ENCODE measurements at regions not wholly inside any gene's neighbourhood (a gene's known extent, or its start where the extent isn't known, plus 50 kb on each side); places are given as distances from the start of the nearest gene placed in this dataset.

DNA sequence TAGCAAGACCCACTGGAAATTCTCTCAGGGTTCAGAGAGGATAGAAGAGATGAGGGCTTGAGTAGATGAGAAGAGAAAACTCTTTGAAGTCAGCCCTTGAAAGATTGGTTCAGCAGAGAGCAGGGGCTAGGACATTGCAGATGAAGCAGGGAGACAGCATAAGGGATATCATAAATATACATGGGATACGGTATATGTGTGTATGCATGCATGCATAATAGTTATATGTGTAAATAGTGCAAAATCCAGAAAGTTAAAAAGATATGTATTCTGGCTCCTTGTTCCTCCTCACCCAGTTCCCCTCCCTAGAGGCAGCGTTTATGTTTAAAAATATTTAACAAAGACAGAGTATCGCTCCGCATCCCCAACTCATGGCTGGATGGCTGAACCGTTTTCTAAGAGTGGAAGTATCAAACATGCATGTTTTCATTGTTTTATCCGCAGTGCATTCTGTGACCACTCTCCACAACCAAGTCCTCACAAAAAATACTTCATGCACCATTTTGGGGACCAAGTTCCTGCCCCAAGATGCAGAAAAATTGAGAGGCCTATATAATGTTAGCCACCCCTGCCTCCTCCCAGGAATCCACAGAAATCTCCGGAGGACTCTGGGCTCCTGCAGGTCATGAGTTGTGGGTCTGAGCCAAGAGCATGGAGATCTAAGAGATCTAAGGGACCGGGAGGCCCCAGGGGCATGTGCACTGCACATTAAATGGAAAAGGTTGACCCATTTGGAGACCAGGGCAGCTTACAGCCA lies 119.5 kb downstream of the MTX3 start:
- DNase-seq (ENCODE audit: low spot score), result no peak

DNA sequence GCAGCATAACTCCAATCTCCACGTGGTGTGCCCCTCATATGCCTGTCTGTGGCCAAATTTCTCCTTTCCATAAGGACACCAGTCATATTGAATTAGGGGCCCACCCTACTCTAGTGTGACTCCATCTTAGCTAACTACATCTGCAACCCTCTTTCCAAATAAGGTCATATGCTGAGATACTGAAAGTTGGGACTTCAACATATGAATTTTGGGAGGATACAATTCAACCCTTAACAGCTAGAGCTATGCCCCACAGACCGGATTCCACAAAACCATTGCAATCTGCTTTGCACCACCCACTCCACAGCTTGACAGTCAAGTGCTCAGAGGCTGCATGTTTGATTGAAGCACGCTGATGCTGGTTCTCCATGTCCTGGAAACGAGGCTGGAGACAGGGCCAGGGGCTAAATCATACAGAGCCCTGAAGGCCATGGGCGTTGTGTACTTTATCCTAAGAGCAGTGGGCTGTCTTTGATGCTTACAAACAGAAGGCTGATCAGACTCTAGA lies 122.8 kb downstream of the MTX3 start:
- no peak for DNase-seq (ENCODE audit: low spot score)

DNA sequence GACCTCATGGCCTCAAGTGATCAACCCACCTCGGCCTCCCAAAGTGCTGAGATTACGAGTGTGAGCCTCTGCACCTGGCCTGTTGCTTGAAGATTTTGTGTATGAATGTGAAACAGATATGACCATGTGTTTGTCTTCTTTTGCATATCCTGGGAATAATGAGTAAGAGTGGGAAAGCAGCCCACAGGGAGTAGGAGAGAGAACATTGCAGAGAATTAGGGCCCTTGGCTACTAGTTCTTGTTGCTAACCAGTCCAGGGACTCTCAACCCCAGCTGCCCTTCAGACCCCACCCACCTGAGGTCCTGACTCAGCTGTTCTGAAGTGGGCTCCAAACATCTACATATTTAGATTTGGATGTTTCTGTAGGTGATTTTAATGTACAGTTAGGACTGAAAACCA lies 125.5 kb downstream of the MTX3 start:
- no peak for DNase-seq (ENCODE audit: low spot score)

DNA sequence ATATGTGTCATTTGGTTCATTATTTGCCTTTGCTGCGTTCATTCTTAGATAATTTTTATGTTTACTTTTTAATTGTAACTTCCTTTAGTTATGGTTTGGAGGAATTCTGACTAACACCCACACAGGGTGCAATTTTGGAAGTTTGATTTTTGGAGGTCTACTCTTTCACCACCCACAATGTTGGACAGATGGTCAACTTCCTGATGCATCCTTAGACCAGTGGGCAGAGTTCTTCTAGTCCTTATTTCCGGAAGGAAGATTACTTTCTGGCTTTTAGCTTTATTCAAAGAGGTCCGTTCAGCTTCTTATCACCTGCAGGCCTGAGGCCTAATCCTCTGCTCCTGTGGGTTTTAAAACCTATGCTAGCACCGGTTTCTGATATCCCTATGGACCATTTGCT lies 126.7 kb downstream of the MTX3 start:
- DNase-seq (ENCODE audit: low spot score), result no peak

DNA sequence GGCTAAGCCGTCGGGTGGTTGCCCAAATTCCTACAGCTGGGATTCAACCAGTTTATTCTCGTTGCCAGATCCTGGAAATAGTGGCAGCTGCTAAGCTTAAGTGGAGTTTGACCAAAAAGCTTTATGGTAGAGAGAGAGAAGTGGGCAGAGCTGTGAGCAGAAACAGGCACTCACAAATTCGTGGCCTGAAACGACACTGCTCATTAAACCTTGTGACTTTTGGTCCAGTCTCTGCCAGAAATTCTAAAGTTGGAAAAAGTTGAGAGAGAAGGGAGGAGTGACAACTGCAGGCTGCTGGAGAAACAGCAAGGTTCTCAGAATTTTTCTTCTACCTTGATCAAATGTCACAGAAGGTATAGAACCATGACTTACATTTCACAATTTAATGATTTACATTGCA lies 131.5 kb downstream of the MTX3 start:
- no peak for DNase-seq (ENCODE audit: low spot score)

DNA sequence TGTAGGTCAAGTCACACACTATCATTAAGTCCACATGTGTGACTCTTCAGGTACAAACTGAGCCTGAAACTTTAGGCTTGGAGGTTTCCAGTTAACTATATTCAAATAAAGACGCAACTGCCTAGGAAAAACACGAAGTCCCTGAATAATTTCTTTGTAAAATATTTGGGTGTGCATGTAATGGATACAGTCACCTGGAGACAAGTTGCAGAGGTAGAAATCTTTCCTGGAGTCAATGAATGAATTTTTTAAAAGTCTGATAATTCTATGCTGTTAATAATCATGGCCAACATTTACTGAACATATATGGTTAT lies 132.7 kb downstream of the MTX3 start:
- no peak for DNase-seq (ENCODE audit: low spot score)

DNA sequence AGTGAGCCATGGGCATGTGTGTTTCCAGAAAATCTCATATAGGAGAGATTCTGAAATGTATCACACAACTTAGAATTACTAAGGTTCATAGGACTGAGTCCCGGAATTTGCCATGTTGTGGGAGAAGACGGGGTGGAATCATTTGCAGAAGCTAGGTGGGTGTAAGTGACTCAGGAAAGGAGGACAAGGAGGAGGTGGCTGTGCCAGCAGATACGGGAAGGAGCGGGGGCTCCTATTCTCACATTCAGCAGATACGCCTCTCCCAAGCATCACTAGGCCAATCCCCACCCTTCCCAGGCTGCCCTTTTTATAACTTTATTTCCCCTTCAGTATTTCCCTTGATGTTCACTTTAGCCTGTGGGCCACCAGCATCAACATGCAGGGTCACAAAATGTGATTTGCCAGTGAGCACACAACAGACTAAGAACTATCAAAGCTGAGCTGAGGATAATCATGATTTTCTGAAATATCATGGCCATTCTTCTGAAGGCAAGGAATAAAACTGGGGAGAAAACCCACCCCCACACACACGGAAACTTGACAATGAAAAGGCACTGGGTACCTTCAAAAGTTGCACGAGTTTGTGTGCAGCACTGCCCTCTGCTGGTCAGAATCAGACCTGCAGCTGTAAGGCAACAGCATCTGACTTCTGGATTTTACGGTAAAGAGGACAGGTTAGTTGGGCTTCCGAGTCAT lies 133.2 kb downstream of the MTX3 start:
- DNase-seq (ENCODE audit: low spot score), result peak; percentile 68

DNA sequence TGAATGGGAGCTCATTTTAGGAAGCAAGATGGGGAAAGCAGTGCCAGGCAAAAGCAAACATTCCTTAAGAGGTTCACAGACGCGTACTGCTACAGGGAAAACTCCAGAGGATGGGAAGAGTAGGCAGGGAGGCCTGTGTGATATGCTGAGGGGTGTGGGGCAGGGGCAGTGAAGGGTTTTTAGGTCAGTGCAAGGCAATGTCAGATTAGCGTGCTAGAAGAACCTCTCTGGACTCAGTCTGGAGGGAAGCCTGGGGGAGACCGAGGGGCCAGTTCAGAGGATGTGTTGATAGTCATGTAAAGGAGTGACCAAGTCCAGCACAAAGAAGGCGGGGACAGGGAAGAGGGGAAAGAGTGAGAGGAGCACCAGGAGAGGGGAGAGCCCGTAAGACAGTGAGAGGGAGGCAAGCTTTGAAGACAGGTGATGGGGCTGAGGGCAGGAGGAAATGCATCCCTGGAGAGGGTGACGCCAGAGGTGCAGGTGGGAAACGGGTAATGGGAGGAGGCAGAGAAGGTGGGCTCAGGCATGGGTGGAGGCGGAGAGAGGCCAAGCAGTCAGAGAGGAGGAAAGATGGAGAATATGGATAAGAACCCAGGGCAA lies 134.5 kb downstream of the MTX3 start:
- DNase-seq (ENCODE audit: low spot score), result no peak

DNA sequence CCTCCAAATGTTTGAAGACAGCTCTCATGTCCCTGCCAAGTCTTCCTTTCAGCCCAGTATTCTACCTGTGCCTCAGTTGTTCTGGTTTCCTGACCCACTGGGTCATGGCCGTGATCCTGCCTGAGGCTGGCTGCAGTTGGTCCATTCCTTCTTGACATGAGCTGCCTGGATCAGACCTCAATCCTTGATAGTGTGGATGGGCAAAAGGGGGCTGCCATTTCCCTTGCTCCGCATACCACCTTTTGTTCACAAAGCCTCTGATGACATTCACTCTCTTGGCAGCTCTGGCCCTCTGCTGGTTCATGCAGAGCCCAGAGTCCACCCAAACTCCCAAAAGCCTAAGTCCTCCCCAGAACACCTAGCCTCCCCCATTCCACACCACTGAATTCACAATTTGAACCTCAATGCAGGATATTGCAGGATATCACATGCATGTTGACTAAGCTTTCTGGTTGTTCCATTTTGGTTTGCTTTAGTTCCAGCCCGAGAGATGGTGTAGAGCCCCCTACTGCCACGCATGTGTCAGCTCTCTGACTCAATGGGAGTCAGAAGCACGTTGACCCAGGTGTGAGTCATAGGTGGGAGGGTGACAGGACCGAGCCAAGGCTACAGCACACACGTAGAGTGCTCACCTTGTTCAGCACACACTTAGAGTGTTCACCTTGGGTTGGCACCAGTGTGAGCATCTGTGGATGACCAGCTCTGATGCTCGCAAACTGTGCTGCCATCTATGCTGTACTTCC lies 137.2 kb downstream of the MTX3 start:
- DNase-seq (ENCODE audit: low spot score), result no peak

DNA sequence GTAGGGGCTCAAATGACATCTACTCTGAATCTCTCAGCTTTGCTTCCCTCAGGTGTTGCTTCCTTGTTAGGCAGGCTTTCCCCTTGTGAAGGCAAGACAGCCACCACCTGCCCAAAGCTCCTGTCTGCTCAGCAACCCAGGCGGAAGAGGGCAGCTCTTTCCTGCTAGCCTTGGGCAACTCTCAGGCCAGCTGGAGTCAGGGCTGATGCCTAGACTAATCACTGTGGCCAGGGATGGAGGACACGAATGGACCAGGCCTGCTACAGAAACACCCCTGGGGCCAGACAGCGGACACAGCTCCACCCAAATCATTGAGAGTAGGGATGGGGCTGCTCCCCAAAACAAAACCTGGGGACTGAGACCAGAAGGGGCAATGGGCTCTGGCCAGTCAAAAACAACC lies 138.0 kb downstream of the MTX3 start:
- DNase-seq (ENCODE audit: low spot score), result no peak

DNA sequence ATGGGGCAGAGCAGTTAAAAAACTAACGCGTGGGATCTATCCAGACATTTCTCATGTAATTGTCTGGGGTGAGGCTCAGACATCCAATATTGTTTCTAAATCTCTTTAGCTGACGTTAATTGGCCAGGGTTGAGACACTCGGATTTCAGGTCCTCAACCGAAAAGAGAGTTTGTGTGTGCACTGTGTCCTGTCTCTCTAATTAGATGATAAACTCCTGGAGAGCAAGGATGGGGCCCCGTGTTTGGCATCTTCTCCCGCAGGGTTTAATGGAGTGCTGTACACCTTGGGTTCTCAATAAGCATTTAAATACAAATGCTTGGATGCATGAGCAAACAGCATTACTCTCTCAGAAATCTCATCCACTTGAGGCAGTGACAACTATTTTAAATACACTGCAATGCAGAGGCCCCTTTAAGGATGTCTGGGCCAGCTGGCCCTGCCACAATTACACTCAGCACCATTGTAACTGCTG lies 139.6 kb downstream of the MTX3 start:
- no peak for DNase-seq (ENCODE audit: low spot score)

DNA sequence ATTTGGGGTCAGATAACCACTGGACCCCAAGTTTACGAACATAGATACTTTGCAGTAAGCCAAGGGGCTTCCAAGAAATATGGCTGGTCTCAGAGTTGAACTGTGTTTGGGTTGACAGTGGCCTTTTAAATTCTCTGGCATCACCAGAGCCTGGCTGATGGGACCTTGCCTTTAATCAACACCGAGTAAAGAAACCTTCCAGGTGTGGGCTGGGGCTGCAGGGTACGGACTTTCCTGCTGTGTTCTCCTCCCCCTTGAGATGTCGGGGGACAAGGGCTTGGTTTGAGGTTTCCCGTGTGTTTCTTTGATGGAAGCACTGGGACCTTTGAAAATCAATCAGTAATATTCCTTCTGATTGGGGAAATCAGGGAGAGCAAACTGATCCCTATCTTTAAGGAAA lies 140.1 kb downstream of the MTX3 start:
- no peak for DNase-seq (ENCODE audit: low spot score)

DNA sequence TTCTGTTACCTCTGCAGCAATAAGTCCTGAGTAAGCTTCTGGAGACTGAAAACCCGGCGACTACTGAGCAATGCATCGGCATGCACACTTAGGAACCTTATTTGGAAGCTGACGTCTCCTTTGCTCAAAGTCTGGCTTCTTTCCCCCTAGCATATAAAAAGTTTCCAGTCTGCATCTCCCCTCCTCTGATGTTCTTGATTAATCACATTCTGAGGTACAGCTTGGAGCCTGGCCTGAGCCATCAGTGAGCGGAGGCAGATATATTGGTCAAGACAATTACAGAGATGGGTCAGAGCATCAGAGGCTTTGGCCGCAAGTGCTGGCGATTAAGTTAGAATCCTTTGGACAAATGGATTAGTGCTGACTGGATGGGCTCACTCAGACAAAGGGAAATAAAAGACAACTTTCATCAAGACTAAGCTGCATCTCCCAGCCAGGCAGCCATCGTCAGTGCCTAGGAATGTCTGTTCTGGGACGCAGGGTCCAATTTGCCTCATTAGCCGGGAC lies 140.7 kb downstream of the MTX3 start:
- no peak for DNase-seq (ENCODE audit: low spot score)

DNA sequence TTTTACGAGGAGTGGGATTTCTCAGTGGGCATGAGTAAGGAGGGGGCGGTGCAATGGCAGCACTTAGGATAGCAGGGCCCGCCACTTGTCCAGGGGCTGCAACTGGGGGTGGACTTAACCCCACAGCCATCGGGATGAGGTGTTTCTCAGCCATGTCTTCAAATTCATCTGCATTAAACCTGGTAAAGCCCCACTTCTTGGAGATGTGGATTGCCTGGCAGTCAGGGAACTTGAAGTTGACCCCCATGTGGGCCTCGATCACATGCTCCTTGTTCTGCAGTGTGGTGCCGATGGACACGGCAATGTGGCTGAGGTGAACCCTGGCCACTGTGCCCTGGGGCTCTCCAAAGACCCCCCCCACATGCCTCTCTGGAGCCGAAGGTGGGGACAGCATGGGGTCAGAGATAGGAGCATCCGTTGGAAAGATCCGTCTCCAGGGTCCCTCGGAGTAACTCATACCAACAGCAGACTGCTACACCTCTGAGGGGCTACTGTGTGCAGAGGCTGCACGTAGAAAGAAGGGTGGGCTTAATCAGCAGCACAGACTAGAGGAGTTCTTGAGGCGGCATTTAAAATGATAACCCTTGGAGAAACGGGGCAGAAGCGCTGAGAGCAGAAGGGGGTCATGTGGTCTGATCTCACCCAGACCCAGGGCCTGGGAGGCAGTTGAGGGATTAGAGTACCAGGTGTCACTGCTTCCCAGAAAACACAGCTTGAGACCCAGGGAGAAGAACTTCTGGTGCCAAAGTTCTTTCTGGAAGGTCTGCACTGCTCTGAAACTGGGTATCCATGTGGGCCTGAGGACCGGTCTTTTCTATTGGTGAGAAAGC lies 141.4 kb downstream of the MTX3 start:
- no peak for DNase-seq (ENCODE audit: low spot score)

Data from CD4-positive, alpha-beta T cell treated with Interleukin-6 at 100 ng/mL for 8 hours (primary cell).